Mucosa of descending colon (tissue), 3 donors: ENCODE measurements at regions not wholly inside any gene's neighbourhood (a gene's known extent, or its start where the extent isn't known, plus 50 kb on each side); places are given as distances from the start of the nearest gene placed in this dataset.

Source experiments
- ATAC-seq: fragments of 200-7000 bp; cut with Tn5 transposase; one replicate; pipeline ENCODE4 v1.9.1; 2020; ENCODE audit warnings: mild to moderate bottlenecking, moderate library complexity
- DNase-seq, 3 donors: peaks; one replicate each; pipeline ENCODE4 v3.0.0-alpha.2; 2020
- H3K36me3 ChIP-seq: fragments of 200-600 bp; one replicate; pipeline ENCODE4 v1.8.0; 2021; ENCODE audit warnings: low read depth, mild to moderate bottlenecking
- H3K4me1 ChIP-seq: fragments of 200-600 bp; one replicate; pipeline ENCODE4 v1.8.0; 2021; ENCODE audit warnings: low read depth, mild to moderate bottlenecking
- H3K4me3 ChIP-seq: fragments of 200-600 bp; one replicate; pipeline ENCODE4 v1.8.0; 2021; ENCODE audit warnings: mild to moderate bottlenecking
- H3K9me3 ChIP-seq: fragments of 200-600 bp; one replicate; pipeline ENCODE4 v1.8.0; 2021; ENCODE audit warnings: mild to moderate bottlenecking
- CTCF ChIP-seq: fragments of 200-600 bp; IDR thresholded peaks from one replicate; pipeline ENCODE4 v1.8.0; 2022; ENCODE audit warnings: antibody characterized with exemption, mild to moderate bottlenecking
- intact Hi-C, 2 donors: fragments of 100-400 bp; cut with DNase I in 1 of 2; cut with micrococcal nuclease in 1 of 2; formaldehyde crosslinking; loops; one replicate each; pipeline versions ENCODE4 v1.11.0 to v1.11.1; 2022; cut with DNase I, micrococcal nuclease
- donor health status: DM: no; HTN: no; CAD: no; lungs with moderate emphysema.
- donor health status: DM: no; HTN: no; CAD: no.
- donor health status: DM: no; HTN: yes; CAD: no.

DNA sequence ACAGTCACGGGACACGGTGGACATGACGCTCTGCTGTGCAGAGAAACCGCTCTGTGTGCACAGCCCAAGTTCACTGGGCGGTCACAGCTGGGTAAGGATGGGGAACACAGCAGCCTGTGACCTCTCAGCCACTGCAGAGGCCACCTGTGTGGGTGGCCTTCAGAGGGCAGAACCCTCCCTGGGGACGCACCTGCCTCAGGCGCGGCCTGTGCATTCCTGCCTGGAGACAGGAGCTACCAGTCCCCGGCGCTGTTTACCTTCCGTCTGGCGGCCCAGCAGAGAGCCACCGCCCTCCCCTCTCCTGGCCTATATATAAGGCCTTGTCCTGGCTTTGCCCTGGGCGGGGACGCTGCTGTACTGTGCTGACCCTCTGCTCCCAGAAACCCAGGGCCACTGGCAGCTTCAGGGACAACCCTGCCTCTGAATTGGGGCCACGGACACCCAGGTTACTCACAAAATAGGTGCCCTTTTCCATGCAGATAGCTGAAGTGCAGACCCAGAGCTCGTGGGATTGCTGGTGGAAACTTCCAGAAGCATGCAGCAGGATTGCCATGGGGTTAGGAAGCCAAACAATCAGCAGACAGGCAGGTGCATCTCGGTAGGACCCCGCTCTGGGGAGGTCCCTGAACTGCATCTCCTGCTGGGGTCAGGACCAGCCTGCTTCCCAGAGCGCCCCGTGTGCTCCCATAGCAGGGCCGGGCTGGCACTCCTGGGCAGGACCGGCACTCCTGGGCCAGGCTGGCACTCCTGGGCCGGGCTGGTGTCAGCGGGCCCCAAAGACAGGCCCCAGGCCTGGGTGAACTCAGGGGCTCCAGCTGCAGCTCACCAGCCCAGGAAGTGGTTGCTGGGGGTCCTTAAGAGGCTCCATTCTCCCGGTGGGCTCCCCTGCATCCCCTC lies 83.6 kb downstream of the SIK1 start:
- no peaks in the 10 kb centered on the region for H3K36me3 ChIP-seq
- no peak overlapping the region for H3K4me3 ChIP-seq
- H3K9me3 ChIP-seq = no peaks in the 10 kb centered on the region
- ATAC-seq (peak; percentile 92), DNase-seq (peak; percentile 87 to 89 (median 89))
- intact Hi-C loops = no loop called here
- TF ChIP-seq CTCF = no peak
- peaks cover 25% of the 10 kb centered on the region for H3K4me1 ChIP-seq

GRCh38 chr21:43342301-43342881 lies 84.5 kb downstream of the SIK1 start:
- TF ChIP-seq CTCF = no peak
- no peaks in the 10 kb centered on the region for H3K9me3 ChIP-seq
- ATAC-seq (no peak), DNase-seq (no peak)
- H3K4me3 ChIP-seq = no peak overlapping the region
- H3K36me3 ChIP-seq = no peaks in the 10 kb centered on the region
- H3K4me1 ChIP-seq = peaks cover 25% of the 10 kb centered on the region
- intact Hi-C loops = no loop called here

DNA sequence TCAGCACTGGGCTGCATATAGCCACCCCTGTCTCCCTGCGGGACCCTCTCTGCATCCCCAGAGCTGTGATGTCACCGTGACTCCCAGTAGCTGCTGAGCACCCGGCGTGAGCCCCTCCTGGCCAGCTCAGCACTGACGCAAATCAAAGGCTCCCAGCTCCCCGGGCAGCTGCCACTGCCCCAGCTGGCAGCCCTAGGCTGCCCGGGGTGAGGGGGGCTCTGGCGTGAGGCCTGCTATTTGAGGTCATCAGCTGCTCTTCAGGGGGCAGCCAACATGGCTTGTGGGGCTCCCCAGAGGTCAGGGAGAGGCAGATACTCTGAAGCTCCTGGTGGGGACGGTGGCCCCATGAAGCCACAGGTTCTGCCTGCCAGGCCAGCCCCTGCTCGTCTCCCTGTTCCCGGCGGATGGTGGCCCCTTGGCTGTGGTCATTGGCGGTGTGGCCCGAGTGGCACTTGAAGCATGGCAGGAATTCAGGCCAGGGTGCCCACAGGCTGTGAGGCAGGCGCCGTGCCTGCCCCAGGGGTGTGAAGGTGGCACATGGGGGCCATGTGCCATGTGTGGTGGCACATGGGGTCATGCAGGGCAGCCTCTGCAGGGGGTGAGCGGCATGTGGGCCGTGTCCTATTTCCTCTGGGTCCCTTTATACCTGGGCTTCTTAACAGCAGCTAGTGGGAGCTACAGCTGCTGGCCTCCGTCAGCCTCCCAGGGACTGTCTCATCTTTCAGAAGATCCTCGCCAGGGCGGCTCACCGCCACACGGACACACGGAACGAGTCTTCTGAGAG lies 85.4 kb downstream of the SIK1 start:
- TF ChIP-seq CTCF = no peak
- Histone ChIP-seq H3K4me1 (peaks cover 25% of the 10 kb centered on the region), H3K36me3 (no peaks in the 10 kb centered on the region), H3K9me3 (no peaks in the 10 kb centered on the region), H3K4me3 (no peak overlapping the region)
- ATAC-seq = no peak
- intact Hi-C loops = no loop called here
- DNase-seq = no peak

DNA sequence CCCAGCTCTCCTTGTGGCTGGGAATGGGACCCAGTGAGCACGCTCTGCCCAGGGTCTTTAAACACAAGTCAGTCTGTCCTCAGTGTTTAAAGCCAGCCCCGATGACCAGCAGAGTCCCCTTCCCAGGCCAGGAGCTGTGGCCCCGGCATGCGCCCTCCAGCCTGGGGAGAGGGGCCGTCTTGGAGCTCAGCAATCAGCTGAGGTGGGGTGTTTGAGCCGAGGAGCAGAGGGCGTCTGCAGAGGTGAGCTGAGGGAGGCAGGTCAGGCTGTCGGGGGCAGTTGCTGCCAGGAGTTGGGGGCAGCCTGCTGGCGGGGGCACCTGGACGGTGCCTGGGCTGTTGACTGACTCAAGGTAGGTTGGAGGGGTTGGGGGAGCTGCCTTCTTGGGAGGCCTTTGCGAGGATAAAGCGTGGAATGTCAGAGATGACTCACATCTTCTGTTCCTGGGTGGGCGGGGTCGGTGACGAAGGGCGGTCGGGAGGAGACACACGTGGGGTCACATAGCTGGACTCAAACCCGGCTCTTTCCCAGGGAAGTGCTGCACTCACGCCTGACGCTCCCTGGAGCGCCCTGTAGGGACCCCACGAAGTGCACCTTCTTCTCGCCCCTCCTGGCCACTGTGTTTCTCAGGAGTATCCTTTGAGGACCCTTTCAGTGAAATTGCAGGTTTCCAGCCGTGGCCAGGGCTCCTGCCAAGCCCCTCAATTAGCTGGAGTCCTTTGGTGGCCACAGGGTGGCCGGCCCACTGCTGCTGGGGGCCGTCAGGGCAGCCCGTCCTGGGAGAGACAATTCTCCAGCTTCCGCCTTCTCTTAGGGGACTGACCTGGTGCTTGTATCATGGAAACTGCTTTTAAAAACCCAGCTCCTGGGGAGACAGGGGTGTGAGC lies 86.2 kb downstream of the SIK1 start:
- no peak for TF ChIP-seq CTCF
- ATAC-seq = peak; percentile 17
- intact Hi-C loops = no loop called here
- Histone ChIP-seq H3K4me3 (no peak overlapping the region), H3K9me3 (no peaks in the 10 kb centered on the region), H3K36me3 (no peaks in the 10 kb centered on the region), H3K4me1 (peaks cover 25% of the 10 kb centered on the region)
- DNase-seq = no peak

- DNase-seq = no peak
- intact Hi-C loops = no loop called here
- Histone ChIP-seq H3K9me3 (no peaks in the 10 kb centered on the region), H3K36me3 (no peaks in the 10 kb centered on the region), H3K4me3 (no peak overlapping the region), H3K4me1 (peaks cover 20% of the 10 kb centered on the region)
- no peak for TF ChIP-seq CTCF
- no peak for ATAC-seq
These were observed 87.3 kb downstream of the SIK1 start for GRCh38 chr21:43339668-43340067.
